Neural cell (in vitro differentiated cells): ENCODE measurements at regions not wholly inside any gene's neighbourhood (a gene's known extent, or its start where the extent isn't known, plus 50 kb on each side); places are given as distances from the start of the nearest gene placed in this dataset.
"Not testable (repeated sequence)": the region's sequence is repeated elsewhere in the genome, so short reads cannot be mapped to it uniquely, and the experiment has no call there.

ENCODE experiments used
- H2AFZ ChIP-seq: fragments of 200-600, 300-800 bp; sonication (generic), shearing (Covaris generic); 2 replicates; pipeline ENCODE4 v1.6.0; 2014; ENCODE audit warnings: low read depth, mild to moderate bottlenecking, antibody characterized with exemption, low read length, moderate library complexity
- H3F3A ChIP-seq: fragments of 200-600 bp; shearing (Covaris generic); 2 replicates; pipeline ENCODE4 v1.6.1; 2016; ENCODE audit warnings: mild to moderate bottlenecking, moderate library complexity, mixed read lengths, antibody characterized with exemption, low read length; ENCODE audit not compliant: insufficient read depth, poor library complexity, severe bottlenecking
- H3K27ac ChIP-seq: fragments of 200-600, 300-800 bp; sonication (generic), shearing (Covaris generic); 2 replicates; pipeline ENCODE4 v1.5.1; 2014; ENCODE audit warnings: mild to moderate bottlenecking, low read length, moderate library complexity
- H3K27me3 ChIP-seq: fragments of 300-800, 200-600 bp; sonication (generic), shearing (Covaris generic); 2 replicates; pipeline ENCODE4 v1.6.0; 2014; ENCODE audit warnings: mild to moderate bottlenecking, low read depth, low read length, moderate library complexity; ENCODE audit not compliant: insufficient read depth
- H3K36me3 ChIP-seq: fragments of 300-800, 200-600 bp; sonication (generic), shearing (Covaris generic); 2 replicates; pipeline ENCODE4 v1.5.1; 2014; ENCODE audit warnings: mild to moderate bottlenecking, antibody characterized with exemption, low read length, moderate library complexity; ENCODE audit not compliant: insufficient read depth
- H3K4me2 ChIP-seq: fragments of 300-800, 200-600 bp; sonication (generic), shearing (Covaris generic); 2 replicates; pipeline ENCODE4 v1.6.0; 2014; ENCODE audit warnings: mild to moderate bottlenecking, low read length
- H3K4me3 ChIP-seq: fragments of 300-800, 200-600 bp; sonication (generic), shearing (Covaris generic); 2 replicates; pipeline ENCODE4 v1.5.1; 2014; ENCODE audit warnings: mild to moderate bottlenecking, low read length, moderate library complexity
- H3K79me2 ChIP-seq: fragments of 200-600 bp; shearing (Covaris generic); replicated peaks from 2 replicates; pipeline ENCODE4 v1.6.0; 2014; ENCODE audit warnings: mild to moderate bottlenecking, low read length, moderate library complexity; ENCODE audit not compliant: insufficient read depth
- H3K9ac ChIP-seq: fragments of 300-800, 200-600 bp; sonication (generic), shearing (Covaris generic); 2 replicates; pipeline ENCODE4 v1.6.1; 2016; ENCODE audit warnings: mild to moderate bottlenecking, low read length, mixed read lengths
- H3K9me2 ChIP-seq: fragments of 200-600 bp; shearing (Covaris generic); 2 replicates; pipeline ENCODE4 v1.6.1; 2016; ENCODE audit warnings: mild to moderate bottlenecking, low read length, mixed read lengths; ENCODE audit not compliant: insufficient read depth
- H3K9me3 ChIP-seq: fragments of 200-600, 300-800 bp; sonication (generic), shearing (Covaris generic); 2 replicates; pipeline ENCODE4 v1.6.1; 2016; ENCODE audit warnings: mild to moderate bottlenecking, mixed run types, low read length, moderate library complexity, mixed read lengths
- H4K20me1 ChIP-seq: fragments of 200-600 bp; shearing (Covaris generic); 2 replicates; pipeline ENCODE4 v1.6.1; 2016; ENCODE audit warnings: mild to moderate bottlenecking, mixed run types; ENCODE audit not compliant: insufficient read depth
- CTCF ChIP-seq: fragments of 450-650 bp; IDR thresholded peaks from 2 replicates; pipeline ENCODE4 v1.5.1; 2014; ENCODE audit warnings: antibody characterized with exemption, mild to moderate bottlenecking, moderate library complexity; ENCODE audit not compliant: poor library complexity, severe bottlenecking
- EP300 ChIP-seq: fragments of 450-650 bp; conservative IDR thresholded peaks from 2 replicates; pipeline ENCODE4 v1.6.1; 2014; ENCODE audit warnings: antibody characterized with exemption, mild to moderate bottlenecking, moderate library complexity; ENCODE audit not compliant: poor library complexity, severe bottlenecking
- EZH2 ChIP-seq: fragments of 200-600, 300-800 bp; shearing (Covaris generic), sonication (generic); IDR thresholded peaks from 2 replicates; pipeline ENCODE4 v1.6.1; 2014; ENCODE audit warnings: antibody characterized with exemption, low read length, borderline replicate concordance, mild to moderate bottlenecking; ENCODE audit not compliant: insufficient read depth, poor library complexity, severe bottlenecking
- MXI1 ChIP-seq: fragments of 450-650 bp; conservative IDR thresholded peaks from 2 replicates; pipeline ENCODE4 v1.6.1; 2014; ENCODE audit warnings: antibody characterized with exemption, mild to moderate bottlenecking; ENCODE audit not compliant: poor library complexity, severe bottlenecking
- POLR2AphosphoS5 ChIP-seq: IDR thresholded peaks from 2 replicates; pipeline ENCODE4 v1.6.1; 2012
- RAD21 ChIP-seq: fragments of 450-650 bp; conservative IDR thresholded peaks from 2 replicates; pipeline ENCODE4 v1.6.1; 2014; ENCODE audit warnings: antibody characterized with exemption, mild to moderate bottlenecking, moderate library complexity
- REST ChIP-seq: IDR thresholded peaks from 2 replicates; pipeline ENCODE4 v1.6.1; 2012; ENCODE audit warnings: borderline replicate concordance
- SMC3 ChIP-seq: fragments of 450-650 bp; conservative IDR thresholded peaks from 2 replicates; pipeline ENCODE4 v1.6.1; 2014; ENCODE audit warnings: antibody characterized with exemption, mild to moderate bottlenecking, moderate library complexity; ENCODE audit not compliant: poor library complexity
- TAF1 ChIP-seq: IDR thresholded peaks from 2 replicates; pipeline ENCODE4 v1.6.1; 2012; ENCODE audit warnings: low read depth

GRCh38 chr4:184911310-184911709 lies 85.5 kb upstream of the ACSL1 start:
- Histone ChIP-seq H3K4me2 (no peak overlapping the region), H3F3A (no peaks in the 10 kb centered on the region), H2AFZ (no peak overlapping the region), H3K36me3 (no peaks in the 10 kb centered on the region), H3K9me3 (no peaks in the 10 kb centered on the region), H3K9me2 (no peaks in the 10 kb centered on the region), H4K20me1 (no peaks in the 10 kb centered on the region), H3K27me3 (no peaks in the 10 kb centered on the region), H3K79me2 (no peaks in the 10 kb centered on the region), H3K27ac (no peak overlapping the region), H3K4me3 (no peak overlapping the region), H3K9ac (no peak overlapping the region)
- TF ChIP-seq REST (no peak), SMC3 (no peak), EZH2 (no peak), MXI1 (no peak), TAF1 (no peak), POLR2AphosphoS5 (no peak), RAD21 (no peak), CTCF (no peak), EP300 (no peak)

GRCh38 chr4:184913356-184914143 lies 87.8 kb upstream of the ACSL1 start:
- Histone ChIP-seq H3K4me2 (no peak overlapping the region), H3F3A (no peaks in the 10 kb centered on the region), H3K79me2 (no peaks in the 10 kb centered on the region), H3K9me3 (no peaks in the 10 kb centered on the region), H3K9ac (no peak overlapping the region), H3K4me3 (no peak overlapping the region), H3K27ac (no peak overlapping the region), H3K36me3 (no peaks in the 10 kb centered on the region), H3K27me3 (no peaks in the 10 kb centered on the region), H3K9me2 (no peaks in the 10 kb centered on the region), H2AFZ (no peak overlapping the region), H4K20me1 (no peaks in the 10 kb centered on the region)
- no peak for TF ChIP-seq REST
- TF ChIP-seq CTCF, result no peak
- no peak for TF ChIP-seq POLR2AphosphoS5
- no peak for TF ChIP-seq MXI1
- TF ChIP-seq EZH2, result no peak
- TF ChIP-seq SMC3, result no peak
- TF ChIP-seq EP300, result no peak
- no peak for TF ChIP-seq TAF1
- no peak for TF ChIP-seq RAD21

- H3K9me3 ChIP-seq, H3K79me2 ChIP-seq, H3K4me3 ChIP-seq: not testable (repeated sequence)
Observed at GRCh38 chr4:184918799-184919198, 93.0 kb upstream of the ACSL1 start.

More at GRCh38 chr4:184918799-184919198, 93.0 kb upstream of the ACSL1 start:
- not testable (repeated sequence) for H3K27me3 ChIP-seq, H3K4me2 ChIP-seq, H4K20me1 ChIP-seq, H2AFZ ChIP-seq, H3F3A ChIP-seq, H3K9me2 ChIP-seq, H3K36me3 ChIP-seq, H3K27ac ChIP-seq, H3K9ac ChIP-seq
